GM12873 (cell line): ENCODE measurements at regions not wholly inside any gene's neighbourhood (a gene's known extent, or its start where the extent isn't known, plus 50 kb on each side); places are given as distances from the start of the nearest gene placed in this dataset.

Experiments used
- CTCF ChIP-seq: IDR thresholded peaks from 2 replicates; pipeline ENCODE4 v1.5.1; 2012; ENCODE audit warnings: low read depth, mild to moderate bottlenecking, moderate library complexity, low read length, control low read depth; ENCODE audit not compliant: insufficient read depth; ENCODE audit errors: missing control alignments

GRCh38 chr10:29797616-29798015, 162.8 kb upstream of the SVIL start:
- no peak for TF ChIP-seq CTCF

DNA sequence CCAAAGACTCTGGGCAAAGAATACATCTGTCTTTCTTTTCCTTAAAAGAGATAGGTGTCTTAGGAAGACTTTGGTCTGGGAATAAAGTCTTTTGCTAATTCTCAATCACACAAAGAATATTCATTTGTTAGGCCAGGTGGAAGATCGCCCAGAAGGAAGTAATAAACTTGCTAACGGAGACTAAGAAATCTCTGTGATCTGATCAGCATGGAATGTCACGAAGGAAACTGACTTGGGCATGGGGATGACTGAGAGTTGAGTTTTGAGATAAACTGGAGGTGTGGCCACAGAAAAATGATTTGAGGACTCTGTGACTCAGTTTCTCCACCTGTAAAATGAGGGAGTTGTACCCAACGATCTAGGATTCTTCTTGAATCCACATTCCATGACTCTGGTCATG, 161.1 kb upstream of the SVIL start:
- no peak for TF ChIP-seq CTCF

- TF ChIP-seq CTCF: no peak
Observed at GRCh38 chr10:29794776-29795611, 160.2 kb upstream of the SVIL start.

- TF ChIP-seq CTCF: no peak
Observed at GRCh38 chr10:29791773-29792172, 157.0 kb upstream of the SVIL start.

DNA sequence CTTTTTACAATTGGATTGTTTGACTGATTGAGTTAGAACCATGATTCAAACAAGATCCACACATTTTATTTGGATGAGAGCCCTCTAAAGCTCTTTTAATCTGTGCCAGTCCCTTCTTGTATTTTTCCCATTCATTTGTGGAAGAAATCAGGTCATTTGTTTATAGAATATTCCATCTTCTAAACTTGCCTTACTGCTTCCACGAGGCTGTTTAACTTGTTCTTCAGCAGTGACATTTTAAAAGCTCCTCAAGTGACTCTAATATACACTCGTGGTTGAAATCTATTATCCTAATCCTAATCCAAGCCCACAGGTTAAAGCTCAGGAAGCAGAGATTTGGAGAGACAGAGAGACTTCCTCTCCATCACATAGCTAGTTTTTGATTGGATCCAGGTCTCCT, 155.4 kb upstream of the SVIL start:
- TF ChIP-seq CTCF: no peak

GRCh38 chr10:29788113-29788512, 153.3 kb upstream of the SVIL start:
- no peak for TF ChIP-seq CTCF

GRCh38 chr10:29785701-29786100, 150.9 kb upstream of the SVIL start:
- TF ChIP-seq CTCF: no peak
